ENCODE measurements at regions not wholly inside any gene's neighbourhood (a gene's known extent, or its start where the extent isn't known, plus 50 kb on each side); places are given as distances from the start of the nearest gene placed in this dataset.

- no peak for TF ChIP-seq CTCF (IDR thresholded peaks at IDR 0.05; ENCODE audit: low read depth, low read length)
- TF ChIP-seq EZH2phosphoT487 (IDR thresholded peaks at IDR 0.05; ENCODE audit: low read depth): no peak
These were observed 867.3 kb downstream of the PLA2G4A start for GRCh38 chr1:187696073-187696472.

Measured in OCI-LY3 (cell line).